ENCODE measurements at regions not wholly inside any gene's neighbourhood (a gene's known extent, or its start where the extent isn't known, plus 50 kb on each side); places are given as distances from the start of the nearest gene placed in this dataset.
A peak's percentile ranks its signal among the peaks of the same experiment; 100 is the strongest.

DNA sequence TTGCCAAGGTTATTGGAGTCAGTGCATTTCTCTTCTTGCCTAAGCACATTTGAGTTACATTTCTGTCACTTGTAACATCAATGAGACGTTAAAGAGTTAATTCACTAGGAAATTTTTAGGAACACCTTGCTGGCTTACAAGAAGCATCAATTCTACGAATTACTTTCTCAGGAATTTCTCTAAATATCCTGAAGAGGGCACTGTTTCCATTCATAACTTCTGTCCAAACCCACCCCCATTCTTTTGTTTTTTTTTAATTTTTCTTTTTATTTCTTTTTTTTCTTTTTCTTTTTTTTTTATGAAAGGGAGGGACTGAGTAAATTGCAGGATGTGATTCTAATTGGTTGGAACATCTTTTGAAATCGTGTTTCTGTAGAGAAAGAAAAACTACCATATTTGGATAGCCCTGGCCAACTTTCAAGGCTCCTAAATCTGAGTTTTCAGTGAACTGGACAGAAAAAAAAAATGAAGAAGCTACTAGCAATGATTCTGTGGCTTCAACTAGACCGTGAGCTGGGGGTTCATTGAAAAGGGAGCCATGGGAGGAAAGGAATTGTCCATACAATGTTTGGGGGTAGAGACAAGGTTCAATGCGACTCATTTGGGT lies 285.3 kb downstream of the DAD1 start:
- Histone ChIP-seq H3K27me3 (ENCODE audit: control insufficient read depth in 1 of 2, insufficient read depth in 2 of 2, low read length in 2 of 2) (no peaks in the 10 kb centered on the region; a peak in 1 of 5 replicates), H3K79me2 (ENCODE audit: insufficient read depth, low read length) (no peaks in the 10 kb centered on the region), H4K20me1 (ENCODE audit: insufficient read depth, low read length) (no peaks in the 10 kb centered on the region), H3K9me3 (ENCODE audit: low read length) (no peaks in the 10 kb centered on the region), H3K4me2 (ENCODE audit: low read depth, low read length) (no peak overlapping the region), H2AFZ (ENCODE audit: low read length) (no peak overlapping the region), H3K9ac (ENCODE audit: insufficient read depth, low read depth, low read length) (no peak overlapping the region), H3K27ac (ENCODE audit: extremely low read length, insufficient read depth, low read length) (no peak overlapping the region), H3K4me3 (replicated peaks in 1 of 3; ENCODE audit: insufficient read depth in 1 of 3, low read depth in 2 of 3, low read length in 3 of 3) (no peak overlapping the region), H3K36me3 (replicated peaks in 1 of 2; ENCODE audit: control insufficient read depth in 1 of 2, insufficient read depth in 2 of 2, low read length in 2 of 2) (no peaks in the 10 kb centered on the region), H3K4me1 (ENCODE audit: insufficient read depth, low read length) (no peaks in the 10 kb centered on the region)
- peak; percentile 18 for FAIRE-seq
- POLR2A ChIA-PET: no interaction called here
- no peak for DNase-seq (ENCODE audit: low spot score)
- WGBS (ENCODE audit: low lambda C conversion rate): 18% methylated on average over 5 of the region's 5 CpGs
- intact Hi-C loops (cut with micrococcal nuclease; ENCODE audit: unreplicated experiment) (no loop called here), in situ Hi-C loops (cut with HindIII; ENCODE audit: extremely low pct_ligation_motif_present, low pct_unique_long_range_greater_than_20kb) (no loop called here)
- BruUV-seq (replicated peaks): no TSS peak
- ATAC-seq: peak; percentile 55; the same call in 1 of the 3 replicates
- TF ChIP-seq NR2F6 (IDR thresholded peaks at IDR 0.05) (no peak), NR2F6 (CRISPR knock-in tag; IDR thresholded peaks at IDR 0.05) (no peak), ZNF720 (CRISPR knock-in tag; IDR thresholded peaks at IDR 0.05) (no peak), CHD2 (IDR thresholded peaks at IDR 0.05; ENCODE audit: low read depth, low read length) (no peak), CC2D1A (CRISPR knock-in tag; IDR thresholded peaks at IDR 0.05) (no peak), ZNF354B (CRISPR knock-in tag; IDR thresholded peaks at IDR 0.05) (no peak), AKAP8 (CRISPR knock-in tag; IDR thresholded peaks at IDR 0.05) (no peak), ZNF382 (CRISPR knock-in tag; IDR thresholded peaks at IDR 0.05; ENCODE audit: borderline replicate concordance) (no peak), CENPT (CRISPR knock-in tag; IDR thresholded peaks at IDR 0.05; ENCODE audit: low read depth) (no peak), ATF7 (IDR thresholded peaks at IDR 0.05) (0 out of 2 replicates have a peak, but pooled peaks have one; percentile 5), ATF7 (CRISPR knock-in tag; IDR thresholded peaks at IDR 0.05) (no peak), ZSCAN21 (CRISPR knock-in tag; IDR thresholded peaks at IDR 0.05; ENCODE audit: borderline replicate concordance) (no peak), ZNF678 (CRISPR knock-in tag; IDR thresholded peaks at IDR 0.05) (no peak), ZBTB21 (CRISPR knock-in tag; IDR thresholded peaks at IDR 0.05) (no peak), ZNF501 (CRISPR knock-in tag; IDR thresholded peaks at IDR 0.05) (no peak)
- TF ChIP-seq, protein P1, sequence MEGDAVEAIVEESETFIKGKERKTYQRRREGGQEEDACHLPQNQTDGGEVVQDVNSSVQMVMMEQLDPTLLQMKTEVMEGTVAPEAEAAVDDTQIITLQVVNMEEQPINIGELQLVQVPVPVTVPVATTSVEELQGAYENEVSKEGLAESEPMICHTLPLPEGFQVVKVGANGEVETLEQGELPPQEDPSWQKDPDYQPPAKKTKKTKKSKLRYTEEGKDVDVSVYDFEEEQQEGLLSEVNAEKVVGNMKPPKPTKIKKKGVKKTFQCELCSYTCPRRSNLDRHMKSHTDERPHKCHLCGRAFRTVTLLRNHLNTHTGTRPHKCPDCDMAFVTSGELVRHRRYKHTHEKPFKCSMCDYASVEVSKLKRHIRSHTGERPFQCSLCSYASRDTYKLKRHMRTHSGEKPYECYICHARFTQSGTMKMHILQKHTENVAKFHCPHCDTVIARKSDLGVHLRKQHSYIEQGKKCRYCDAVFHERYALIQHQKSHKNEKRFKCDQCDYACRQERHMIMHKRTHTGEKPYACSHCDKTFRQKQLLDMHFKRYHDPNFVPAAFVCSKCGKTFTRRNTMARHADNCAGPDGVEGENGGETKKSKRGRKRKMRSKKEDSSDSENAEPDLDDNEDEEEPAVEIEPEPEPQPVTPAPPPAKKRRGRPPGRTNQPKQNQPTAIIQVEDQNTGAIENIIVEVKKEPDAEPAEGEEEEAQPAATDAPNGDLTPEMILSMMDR (CRISPR knock-in tag; IDR thresholded peaks at IDR 0.05): peak; percentile 47; the same call in 1 of the 2 replicates
- CTCF ChIA-PET (ENCODE audit: low intra/inter-chr PET ratio, low total read pairs): interaction anchor here (0.6 to 1.2 kb wide), 3 partner anchors 26 to 83 kb away, joined by 4 to 8 read pairs (median 4); no protein-coding TSS in a partner anchor

All from HepG2 (cell line).